ENCODE measurements at regions not wholly inside any gene's neighbourhood (a gene's known extent, or its start where the extent isn't known, plus 50 kb on each side); places are given as distances from the start of the nearest gene placed in this dataset.

- no peak overlapping the region for H3K27ac ChIP-seq
- ATAC-seq = no peak
- no peaks in the 10 kb centered on the region for H3K27me3 ChIP-seq
- H3K4me1 ChIP-seq = peaks cover 0 to 8% (median 0%) of the 10 kb centered on the region in 12 donors
- intact Hi-C loops (cut with DNase I) = no loop called here
- H3K36me3 ChIP-seq = no peaks in the 10 kb centered on the region
- H3K9me3 ChIP-seq = no peaks in the 10 kb centered on the region
- TF ChIP-seq POLR2A (IDR thresholded peaks at IDR 0.05) = no peak
- no peak for TF ChIP-seq CTCF (IDR thresholded peaks at IDR 0.05)
- no peak for DNase-seq
- no peak overlapping the region for H3K4me3 ChIP-seq
- 59 to 75% (median 61%) methylated on average over 5 of the region's 5 CpGs for WGBS, 4 donors
Measured at GRCh38 chr6:139680819-139681218, 306.4 kb upstream of the CITED2 start.

DNA sequence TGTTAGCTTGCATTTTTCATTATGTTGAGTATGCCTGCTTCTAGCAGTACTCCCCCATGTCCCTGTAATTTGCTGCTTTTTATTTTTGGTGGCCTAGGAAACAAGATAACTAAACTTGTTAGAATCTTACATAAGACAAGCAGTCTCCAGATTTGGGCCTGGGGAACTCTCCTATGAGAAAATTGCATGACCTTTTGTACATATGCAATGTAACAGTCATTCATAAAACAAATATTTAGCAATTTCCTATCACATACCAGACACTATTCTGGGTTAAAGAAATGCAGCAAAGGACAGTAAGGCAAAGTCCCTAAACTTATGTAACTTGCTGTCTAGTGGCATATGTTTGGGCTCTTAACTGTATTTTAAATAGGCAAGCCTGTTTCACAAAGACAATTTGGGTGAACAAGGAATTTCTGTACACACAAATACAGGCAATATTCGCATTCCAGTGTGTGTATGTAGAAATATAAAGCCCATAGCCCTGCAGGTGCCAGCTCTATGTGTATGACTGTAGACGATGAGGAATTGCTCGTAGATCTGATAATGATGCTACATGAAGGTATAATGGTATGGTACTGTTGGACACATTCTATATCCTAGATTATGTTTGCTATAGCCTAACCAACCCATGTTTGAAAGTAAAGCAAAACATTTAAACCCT lies 305.2 kb upstream of the CITED2 start:
- no peak for TF ChIP-seq CTCF (IDR thresholded peaks at IDR 0.05)
- no peak for TF ChIP-seq POLR2A (IDR thresholded peaks at IDR 0.05)

GRCh38 chr6:139676718-139677117 lies 302.3 kb upstream of the CITED2 start:
- H3K27me3 ChIP-seq = no peaks in the 10 kb centered on the region
- intact Hi-C loops (cut with DNase I) = no loop called here
- H3K4me1 ChIP-seq = peaks cover 0 to 8% (median 0%) of the 10 kb centered on the region in 12 donors
- H3K4me3 ChIP-seq = no peak overlapping the region
- ATAC-seq (no peak), DNase-seq (no peak)
- TF ChIP-seq POLR2A (IDR thresholded peaks at IDR 0.05) (no peak), CTCF (IDR thresholded peaks at IDR 0.05) (no peak)
- H3K27ac ChIP-seq = no peak overlapping the region
- no peaks in the 10 kb centered on the region for H3K9me3 ChIP-seq
- no peaks in the 10 kb centered on the region for H3K36me3 ChIP-seq

More for the DNA sequence above, 305.2 kb upstream of the CITED2 start:
- H3K27ac ChIP-seq = no peak overlapping the region
- no peak overlapping the region for H3K4me3 ChIP-seq
- H3K4me1 ChIP-seq = peaks cover 0 to 8% (median 0%) of the 10 kb centered on the region in 12 donors
- intact Hi-C loops (cut with DNase I) = no loop called here
- DNase-seq (no peak), ATAC-seq (no peak)
- no peaks in the 10 kb centered on the region for H3K27me3 ChIP-seq
- no peaks in the 10 kb centered on the region for H3K9me3 ChIP-seq
- 84 to 93% (median 89%) methylated on average over 3 of the region's 3 CpGs for WGBS, 4 donors
- H3K36me3 ChIP-seq = no peaks in the 10 kb centered on the region

- no peak for ATAC-seq
- H3K27ac ChIP-seq = no peak overlapping the region
- no peaks in the 10 kb centered on the region for H3K36me3 ChIP-seq
- H3K4me1 ChIP-seq = no peaks in the 10 kb centered on the region
- H3K9me3 ChIP-seq = peaks cover 0 to 41% (median 8%) of the 10 kb centered on the region in 12 donors
- TF ChIP-seq CTCF (IDR thresholded peaks at IDR 0.05) = no peak
- intact Hi-C loops (cut with DNase I) = no loop called here
- H3K27me3 ChIP-seq = no peaks in the 10 kb centered on the region
- no peak overlapping the region for H3K4me3 ChIP-seq
- no peak for DNase-seq
Measured at GRCh38 chr6:139666284-139666683, 291.8 kb upstream of the CITED2 start.

Data from heart left ventricle (tissue), 16 donors.